Neural cell (in vitro differentiated cells): ENCODE measurements at regions not wholly inside any gene's neighbourhood (a gene's known extent, or its start where the extent isn't known, plus 50 kb on each side); places are given as distances from the start of the nearest gene placed in this dataset.

Source experiments
- H2AFZ ChIP-seq: fragments of 200-600, 300-800 bp; sonication (generic), shearing (Covaris generic); 2 replicates; pipeline ENCODE4 v1.6.0; 2014; ENCODE audit warnings: low read depth, mild to moderate bottlenecking, antibody characterized with exemption, low read length, moderate library complexity
- H3F3A ChIP-seq: fragments of 200-600 bp; shearing (Covaris generic); 2 replicates; pipeline ENCODE4 v1.6.1; 2016; ENCODE audit warnings: mild to moderate bottlenecking, moderate library complexity, mixed read lengths, antibody characterized with exemption, low read length; ENCODE audit not compliant: insufficient read depth, poor library complexity, severe bottlenecking
- H3K27ac ChIP-seq: fragments of 200-600, 300-800 bp; sonication (generic), shearing (Covaris generic); 2 replicates; pipeline ENCODE4 v1.5.1; 2014; ENCODE audit warnings: mild to moderate bottlenecking, low read length, moderate library complexity
- H3K27me3 ChIP-seq: fragments of 300-800, 200-600 bp; sonication (generic), shearing (Covaris generic); 2 replicates; pipeline ENCODE4 v1.6.0; 2014; ENCODE audit warnings: mild to moderate bottlenecking, low read depth, low read length, moderate library complexity; ENCODE audit not compliant: insufficient read depth
- H3K36me3 ChIP-seq: fragments of 300-800, 200-600 bp; sonication (generic), shearing (Covaris generic); 2 replicates; pipeline ENCODE4 v1.5.1; 2014; ENCODE audit warnings: mild to moderate bottlenecking, antibody characterized with exemption, low read length, moderate library complexity; ENCODE audit not compliant: insufficient read depth
- H3K4me2 ChIP-seq: fragments of 300-800, 200-600 bp; sonication (generic), shearing (Covaris generic); 2 replicates; pipeline ENCODE4 v1.6.0; 2014; ENCODE audit warnings: mild to moderate bottlenecking, low read length
- H3K4me3 ChIP-seq: fragments of 300-800, 200-600 bp; sonication (generic), shearing (Covaris generic); 2 replicates; pipeline ENCODE4 v1.5.1; 2014; ENCODE audit warnings: mild to moderate bottlenecking, low read length, moderate library complexity
- H3K79me2 ChIP-seq: fragments of 200-600 bp; shearing (Covaris generic); replicated peaks from 2 replicates; pipeline ENCODE4 v1.6.0; 2014; ENCODE audit warnings: mild to moderate bottlenecking, low read length, moderate library complexity; ENCODE audit not compliant: insufficient read depth
- H3K9ac ChIP-seq: fragments of 300-800, 200-600 bp; sonication (generic), shearing (Covaris generic); 2 replicates; pipeline ENCODE4 v1.6.1; 2016; ENCODE audit warnings: mild to moderate bottlenecking, low read length, mixed read lengths
- H3K9me2 ChIP-seq: fragments of 200-600 bp; shearing (Covaris generic); 2 replicates; pipeline ENCODE4 v1.6.1; 2016; ENCODE audit warnings: mild to moderate bottlenecking, low read length, mixed read lengths; ENCODE audit not compliant: insufficient read depth
- H3K9me3 ChIP-seq: fragments of 200-600, 300-800 bp; sonication (generic), shearing (Covaris generic); 2 replicates; pipeline ENCODE4 v1.6.1; 2016; ENCODE audit warnings: mild to moderate bottlenecking, mixed run types, low read length, moderate library complexity, mixed read lengths
- H4K20me1 ChIP-seq: fragments of 200-600 bp; shearing (Covaris generic); 2 replicates; pipeline ENCODE4 v1.6.1; 2016; ENCODE audit warnings: mild to moderate bottlenecking, mixed run types; ENCODE audit not compliant: insufficient read depth
- EP300 ChIP-seq: fragments of 450-650 bp; conservative IDR thresholded peaks from 2 replicates; pipeline ENCODE4 v1.6.1; 2014; ENCODE audit warnings: antibody characterized with exemption, mild to moderate bottlenecking, moderate library complexity; ENCODE audit not compliant: poor library complexity, severe bottlenecking
- EZH2 ChIP-seq: fragments of 200-600, 300-800 bp; shearing (Covaris generic), sonication (generic); IDR thresholded peaks from 2 replicates; pipeline ENCODE4 v1.6.1; 2014; ENCODE audit warnings: antibody characterized with exemption, low read length, borderline replicate concordance, mild to moderate bottlenecking; ENCODE audit not compliant: insufficient read depth, poor library complexity, severe bottlenecking
- MXI1 ChIP-seq: fragments of 450-650 bp; conservative IDR thresholded peaks from 2 replicates; pipeline ENCODE4 v1.6.1; 2014; ENCODE audit warnings: antibody characterized with exemption, mild to moderate bottlenecking; ENCODE audit not compliant: poor library complexity, severe bottlenecking
- POLR2AphosphoS5 ChIP-seq: IDR thresholded peaks from 2 replicates; pipeline ENCODE4 v1.6.1; 2012
- RAD21 ChIP-seq: fragments of 450-650 bp; conservative IDR thresholded peaks from 2 replicates; pipeline ENCODE4 v1.6.1; 2014; ENCODE audit warnings: antibody characterized with exemption, mild to moderate bottlenecking, moderate library complexity
- REST ChIP-seq: IDR thresholded peaks from 2 replicates; pipeline ENCODE4 v1.6.1; 2012; ENCODE audit warnings: borderline replicate concordance
- SMC3 ChIP-seq: fragments of 450-650 bp; conservative IDR thresholded peaks from 2 replicates; pipeline ENCODE4 v1.6.1; 2014; ENCODE audit warnings: antibody characterized with exemption, mild to moderate bottlenecking, moderate library complexity; ENCODE audit not compliant: poor library complexity
- TAF1 ChIP-seq: IDR thresholded peaks from 2 replicates; pipeline ENCODE4 v1.6.1; 2012; ENCODE audit warnings: low read depth
- TF ChIP-seq, protein P1 (sequence below): fragments of 450-650 bp; IDR thresholded peaks from 2 replicates; pipeline ENCODE4 v1.5.1; 2014; ENCODE audit warnings: antibody characterized with exemption, mild to moderate bottlenecking, moderate library complexity; ENCODE audit not compliant: poor library complexity, severe bottlenecking

GRCh38 chr13:87940776-87941175 lies 269.6 kb downstream of the SLITRK5 start:
- no peak for TF ChIP-seq POLR2AphosphoS5
- Histone ChIP-seq H3K27ac (no peak overlapping the region), H3K4me3 (no peak overlapping the region), H3K9me2 (no peaks in the 10 kb centered on the region), H3K9me3 (no peaks in the 10 kb centered on the region), H3K9ac (no peak overlapping the region), H3K36me3 (no peaks in the 10 kb centered on the region), H3F3A (no peaks in the 10 kb centered on the region), H3K79me2 (no peaks in the 10 kb centered on the region), H4K20me1 (no peaks in the 10 kb centered on the region), H3K4me2 (no peak overlapping the region), H3K27me3 (no peaks in the 10 kb centered on the region), H2AFZ (no peak overlapping the region)

- Histone ChIP-seq H3K4me3 (no peak overlapping the region), H3K36me3 (no peaks in the 10 kb centered on the region)
- TF ChIP-seq SMC3 (no peak), REST (no peak), EZH2 (no peak), MXI1 (no peak), EP300 (no peak), RAD21 (no peak), TAF1 (no peak), POLR2AphosphoS5 (no peak)
- TF ChIP-seq, protein P1, sequence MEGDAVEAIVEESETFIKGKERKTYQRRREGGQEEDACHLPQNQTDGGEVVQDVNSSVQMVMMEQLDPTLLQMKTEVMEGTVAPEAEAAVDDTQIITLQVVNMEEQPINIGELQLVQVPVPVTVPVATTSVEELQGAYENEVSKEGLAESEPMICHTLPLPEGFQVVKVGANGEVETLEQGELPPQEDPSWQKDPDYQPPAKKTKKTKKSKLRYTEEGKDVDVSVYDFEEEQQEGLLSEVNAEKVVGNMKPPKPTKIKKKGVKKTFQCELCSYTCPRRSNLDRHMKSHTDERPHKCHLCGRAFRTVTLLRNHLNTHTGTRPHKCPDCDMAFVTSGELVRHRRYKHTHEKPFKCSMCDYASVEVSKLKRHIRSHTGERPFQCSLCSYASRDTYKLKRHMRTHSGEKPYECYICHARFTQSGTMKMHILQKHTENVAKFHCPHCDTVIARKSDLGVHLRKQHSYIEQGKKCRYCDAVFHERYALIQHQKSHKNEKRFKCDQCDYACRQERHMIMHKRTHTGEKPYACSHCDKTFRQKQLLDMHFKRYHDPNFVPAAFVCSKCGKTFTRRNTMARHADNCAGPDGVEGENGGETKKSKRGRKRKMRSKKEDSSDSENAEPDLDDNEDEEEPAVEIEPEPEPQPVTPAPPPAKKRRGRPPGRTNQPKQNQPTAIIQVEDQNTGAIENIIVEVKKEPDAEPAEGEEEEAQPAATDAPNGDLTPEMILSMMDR: no peak
These were observed 270.1 kb downstream of the SLITRK5 start for GRCh38 chr13:87941226-87941625.

GRCh38 chr13:87942205-87942604 lies 271.0 kb downstream of the SLITRK5 start:
- no peaks in the 10 kb centered on the region for H3K27me3 ChIP-seq
- H3K9ac ChIP-seq: no peak overlapping the region
- H3K9me2 ChIP-seq: no peaks in the 10 kb centered on the region
- no peaks in the 10 kb centered on the region for H3K9me3 ChIP-seq
- H4K20me1 ChIP-seq: no peaks in the 10 kb centered on the region
- no peaks in the 10 kb centered on the region for H3K36me3 ChIP-seq
- H3K4me3 ChIP-seq: no peak overlapping the region
- TF ChIP-seq POLR2AphosphoS5: no peak
- TF ChIP-seq SMC3: no peak
- no peak for TF ChIP-seq RAD21
- TF ChIP-seq MXI1: no peak
- no peak for TF ChIP-seq EZH2
- TF ChIP-seq TAF1: no peak
- no peak for TF ChIP-seq REST
- TF ChIP-seq EP300: no peak
- TF ChIP-seq, protein P1: no peak
- H2AFZ ChIP-seq: no peak overlapping the region
- H3K27ac ChIP-seq: no peak overlapping the region
- no peaks in the 10 kb centered on the region for H3K79me2 ChIP-seq
- no peak overlapping the region for H3K4me2 ChIP-seq
- H3F3A ChIP-seq: no peaks in the 10 kb centered on the region

More at GRCh38 chr13:87941226-87941625, 270.1 kb downstream of the SLITRK5 start:
- H4K20me1 ChIP-seq: no peaks in the 10 kb centered on the region
- no peak overlapping the region for H3K4me2 ChIP-seq
- H3K9ac ChIP-seq: no peak overlapping the region
- H3K27me3 ChIP-seq: no peaks in the 10 kb centered on the region
- no peaks in the 10 kb centered on the region for H3K9me2 ChIP-seq
- no peak overlapping the region for H3K27ac ChIP-seq
- H3F3A ChIP-seq: no peaks in the 10 kb centered on the region
- no peak overlapping the region for H2AFZ ChIP-seq
- H3K79me2 ChIP-seq: no peaks in the 10 kb centered on the region
- H3K9me3 ChIP-seq: no peaks in the 10 kb centered on the region
